ENCODE measurements at regions not wholly inside any gene's neighbourhood (a gene's known extent, or its start where the extent isn't known, plus 50 kb on each side); places are given as distances from the start of the nearest gene placed in this dataset.

GRCh38 chr4:59837751-59838150, 1362.4 kb upstream of the ADGRL3 start:
- TF ChIP-seq CTCF (conservative IDR thresholded peaks at IDR 0.05; ENCODE audit: low read depth, low read length), result no peak
- TF ChIP-seq EZH2 (IDR thresholded peaks at IDR 0.05; ENCODE audit: low read length, unreplicated experiment), result no peak

Measured in PC-3 (cell line).